WERI-Rb-1 (cell line): ENCODE measurements at regions not wholly inside any gene's neighbourhood (a gene's known extent, or its start where the extent isn't known, plus 50 kb on each side); places are given as distances from the start of the nearest gene placed in this dataset.

Experiments
- DNase-seq: peaks from one replicate; pipeline ENCODE4 v3.0.0-alpha.2; 2020
- H3K27ac ChIP-seq: fragments of 250-450 bp; sonication (Bioruptor Pico); 2 replicates; pipeline ENCODE4 v1.5.1; 2020; ENCODE audit warnings: mild to moderate bottlenecking, moderate library complexity
- H3K27me3 ChIP-seq: fragments of 250-450 bp; sonication (Bioruptor Pico); 2 replicates; pipeline ENCODE4 v1.5.1; 2021; ENCODE audit warnings: mild to moderate bottlenecking, low read depth, moderate library complexity; ENCODE audit not compliant: insufficient read depth, severe bottlenecking
- H3K36me3 ChIP-seq: fragments of 250-450 bp; sonication (Bioruptor Pico); 2 replicates; pipeline ENCODE4 v1.5.1; 2020; ENCODE audit warnings: mild to moderate bottlenecking, moderate library complexity
- H3K4me3 ChIP-seq: 2 replicates; pipeline ENCODE4 v1.5.1; 2011; ENCODE audit warnings: low read depth, mild to moderate bottlenecking, control low read depth, low read length
- H3K9me3 ChIP-seq: fragments of 250-450 bp; sonication (Bioruptor Pico); 2 replicates; pipeline ENCODE4 v1.5.1; 2021; ENCODE audit warnings: mild to moderate bottlenecking, moderate library complexity; ENCODE audit not compliant: severe bottlenecking
- CTCF ChIP-seq: IDR thresholded peaks from 2 replicates; pipeline ENCODE4 v1.5.1; 2011; ENCODE audit warnings: low read depth, mild to moderate bottlenecking, control low read depth, inconsistent platforms, low read length

- Histone ChIP-seq H3K9me3 (no peaks in the 10 kb centered on the region), H3K27me3 (no peaks in the 10 kb centered on the region), H3K4me3 (no peak overlapping the region), H3K36me3 (no peaks in the 10 kb centered on the region), H3K27ac (no peak overlapping the region)
- no peak for DNase-seq
- no peak for TF ChIP-seq CTCF
Observed at GRCh38 chr22:48268293-48268692, 1505.8 kb downstream of the TBC1D22A start.

GRCh38 chr22:48267681-48268080, 1505.2 kb downstream of the TBC1D22A start:
- H3K27me3 ChIP-seq = no peaks in the 10 kb centered on the region
- no peak for TF ChIP-seq CTCF
- H3K9me3 ChIP-seq = no peaks in the 10 kb centered on the region
- DNase-seq = no peak
- no peak overlapping the region for H3K27ac ChIP-seq
- no peak overlapping the region for H3K4me3 ChIP-seq
- H3K36me3 ChIP-seq = no peaks in the 10 kb centered on the region

- DNase-seq = no peak
- TF ChIP-seq CTCF = no peak
- Histone ChIP-seq H3K9me3 (no peaks in the 10 kb centered on the region), H3K36me3 (no peaks in the 10 kb centered on the region), H3K27ac (no peak overlapping the region), H3K27me3 (no peaks in the 10 kb centered on the region), H3K4me3 (no peak overlapping the region)
Observed at GRCh38 chr22:48265000-48265625, 1502.7 kb downstream of the TBC1D22A start.

- H3K27ac ChIP-seq = no peak overlapping the region
- no peaks in the 10 kb centered on the region for H3K36me3 ChIP-seq
- H3K27me3 ChIP-seq = no peaks in the 10 kb centered on the region
- TF ChIP-seq CTCF = no peak
- no peak overlapping the region for H3K4me3 ChIP-seq
- no peak for DNase-seq
- H3K9me3 ChIP-seq = no peaks in the 10 kb centered on the region
Observed at GRCh38 chr22:48264586-48264985, 1502.1 kb downstream of the TBC1D22A start.

- no peaks in the 10 kb centered on the region for H3K9me3 ChIP-seq
- no peak for DNase-seq
- no peaks in the 10 kb centered on the region for H3K36me3 ChIP-seq
- no peak overlapping the region for H3K27ac ChIP-seq
- no peaks in the 10 kb centered on the region for H3K27me3 ChIP-seq
- H3K4me3 ChIP-seq = no peak overlapping the region
- TF ChIP-seq CTCF = no peak
Observed at GRCh38 chr22:48263791-48264351, 1501.4 kb downstream of the TBC1D22A start.

GRCh38 chr22:48263431-48263765, 1500.9 kb downstream of the TBC1D22A start:
- no peak overlapping the region for H3K27ac ChIP-seq
- no peaks in the 10 kb centered on the region for H3K9me3 ChIP-seq
- TF ChIP-seq CTCF = 0 out of 2 replicates have a peak, but pooled peaks have one; percentile 10
- H3K4me3 ChIP-seq = no peak overlapping the region
- no peaks in the 10 kb centered on the region for H3K36me3 ChIP-seq
- H3K27me3 ChIP-seq = no peaks in the 10 kb centered on the region
- DNase-seq = no peak
